Fibroblast of the aortic adventitia (primary cell): ENCODE measurements at regions not wholly inside any gene's neighbourhood (a gene's known extent, or its start where the extent isn't known, plus 50 kb on each side); places are given as distances from the start of the nearest gene placed in this dataset.

Experiments used
- DNase-seq: peaks from one replicate; pipeline ENCODE4 v3.0.0-alpha.2; 2010; ENCODE audit warnings: low read depth
- H3K4me3 ChIP-seq: 2 replicates; pipeline ENCODE4 v1.5.1; 2011; ENCODE audit warnings: low read depth, mild to moderate bottlenecking, control low read depth, low read length, moderate library complexity
- TF ChIP-seq, protein P1 (sequence below): IDR thresholded peaks from 2 replicates; pipeline ENCODE4 v1.5.1; 2011; ENCODE audit warnings: mild to moderate bottlenecking, low read length, control low read depth, inconsistent platforms; ENCODE audit not compliant: insufficient read depth

DNA sequence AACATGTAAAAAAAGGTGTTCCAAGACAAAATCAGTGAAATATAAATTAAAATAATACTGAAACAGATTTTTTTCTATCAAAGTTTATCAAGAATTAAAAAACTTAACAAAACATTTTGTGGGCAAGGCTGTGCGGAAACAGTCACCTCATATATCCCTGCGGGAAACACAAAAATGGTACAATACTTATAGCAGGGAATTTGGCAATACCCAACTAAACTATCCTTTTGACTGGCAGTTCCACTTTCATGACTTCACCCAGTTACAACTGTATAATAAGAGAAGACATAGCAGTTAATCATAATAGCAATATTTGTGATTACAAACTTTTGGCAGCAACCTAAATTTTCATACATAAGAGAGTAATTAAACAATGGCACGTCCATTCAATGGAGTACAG lies 121.5 kb upstream of the EGLN3 start:
- no peak for DNase-seq
- no peak overlapping the region for H3K4me3 ChIP-seq
- TF ChIP-seq, protein P1, sequence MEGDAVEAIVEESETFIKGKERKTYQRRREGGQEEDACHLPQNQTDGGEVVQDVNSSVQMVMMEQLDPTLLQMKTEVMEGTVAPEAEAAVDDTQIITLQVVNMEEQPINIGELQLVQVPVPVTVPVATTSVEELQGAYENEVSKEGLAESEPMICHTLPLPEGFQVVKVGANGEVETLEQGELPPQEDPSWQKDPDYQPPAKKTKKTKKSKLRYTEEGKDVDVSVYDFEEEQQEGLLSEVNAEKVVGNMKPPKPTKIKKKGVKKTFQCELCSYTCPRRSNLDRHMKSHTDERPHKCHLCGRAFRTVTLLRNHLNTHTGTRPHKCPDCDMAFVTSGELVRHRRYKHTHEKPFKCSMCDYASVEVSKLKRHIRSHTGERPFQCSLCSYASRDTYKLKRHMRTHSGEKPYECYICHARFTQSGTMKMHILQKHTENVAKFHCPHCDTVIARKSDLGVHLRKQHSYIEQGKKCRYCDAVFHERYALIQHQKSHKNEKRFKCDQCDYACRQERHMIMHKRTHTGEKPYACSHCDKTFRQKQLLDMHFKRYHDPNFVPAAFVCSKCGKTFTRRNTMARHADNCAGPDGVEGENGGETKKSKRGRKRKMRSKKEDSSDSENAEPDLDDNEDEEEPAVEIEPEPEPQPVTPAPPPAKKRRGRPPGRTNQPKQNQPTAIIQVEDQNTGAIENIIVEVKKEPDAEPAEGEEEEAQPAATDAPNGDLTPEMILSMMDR: no peak

DNA sequence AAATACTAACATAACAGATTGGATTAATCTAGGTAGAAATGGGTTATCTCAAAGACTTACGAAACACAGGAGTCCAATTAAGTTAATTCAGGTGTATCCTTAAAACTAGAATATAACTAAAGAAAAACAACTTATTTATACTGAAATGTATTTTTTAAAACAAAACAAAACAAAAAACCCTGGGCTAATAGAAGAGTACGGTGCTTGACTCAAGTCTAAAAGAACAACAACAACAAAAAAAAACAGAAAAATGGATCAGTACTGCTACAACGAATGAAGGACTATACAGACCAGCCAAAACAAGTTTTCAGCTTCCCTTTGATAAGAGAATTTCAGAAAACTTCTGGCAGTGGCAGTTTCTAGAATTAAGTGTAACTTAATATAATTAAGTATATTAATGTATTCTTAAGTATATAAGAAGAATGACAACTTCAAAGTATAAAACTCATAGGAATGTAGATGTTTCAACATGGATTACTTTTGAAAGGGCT lies 120.1 kb upstream of the EGLN3 start:
- H3K4me3 ChIP-seq: no peak overlapping the region
- TF ChIP-seq, protein P1: no peak
- DNase-seq: no peak

DNA sequence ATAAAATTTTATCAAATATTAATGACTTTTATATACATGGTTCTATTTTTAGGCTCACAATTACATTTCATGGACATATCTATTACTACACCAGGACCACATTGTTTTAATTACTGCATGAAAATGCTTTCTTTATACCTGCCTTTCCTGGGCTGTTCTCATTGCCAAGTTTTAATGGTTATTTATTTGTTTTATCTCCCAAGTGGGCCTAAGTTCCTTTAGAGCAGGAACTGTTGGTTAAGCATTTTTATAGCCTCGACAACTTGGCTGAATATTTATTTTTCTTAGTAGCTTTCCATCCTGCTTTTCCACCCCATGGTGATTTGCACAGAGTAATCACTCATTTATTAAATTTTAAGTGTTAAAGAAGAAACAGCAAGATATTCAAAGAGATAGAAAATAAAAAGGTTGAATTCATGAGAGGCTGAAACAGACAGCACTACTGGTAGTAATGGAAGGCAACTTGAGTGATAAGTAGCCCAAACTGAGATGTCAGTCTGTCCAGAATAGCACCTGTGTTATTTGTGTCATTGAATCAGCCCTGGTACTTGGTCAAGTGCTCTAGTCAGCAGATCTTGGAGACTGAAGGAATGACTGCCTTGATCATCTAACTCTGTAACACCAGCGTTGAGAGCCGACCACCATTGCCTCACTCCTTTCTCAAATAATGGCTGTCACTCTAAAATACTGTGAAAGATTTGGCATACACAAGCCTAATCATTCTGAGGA lies 119.1 kb upstream of the EGLN3 start:
- no peak overlapping the region for H3K4me3 ChIP-seq
- TF ChIP-seq, protein P1: no peak
- DNase-seq: no peak

DNA sequence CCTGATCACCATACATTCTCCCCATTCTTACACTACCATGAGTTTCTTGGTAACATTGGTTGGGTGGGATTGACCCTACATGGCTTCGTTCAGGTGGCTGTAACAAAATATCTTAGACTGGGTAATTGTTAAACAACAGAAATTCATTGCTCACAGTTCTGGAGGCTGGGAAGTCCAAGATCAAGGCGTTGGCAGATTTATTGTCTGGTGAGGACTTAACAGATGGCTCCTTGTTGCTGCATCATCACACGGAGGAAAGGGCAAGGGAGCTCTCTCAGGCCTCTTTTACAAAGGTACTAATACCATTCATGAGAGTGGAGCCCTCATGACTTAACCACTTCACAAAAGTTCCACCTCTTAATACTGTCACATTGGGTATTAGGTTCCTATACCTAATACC lies 116.7 kb upstream of the EGLN3 start:
- no peak overlapping the region for H3K4me3 ChIP-seq
- TF ChIP-seq, protein P1: no peak
- no peak for DNase-seq

DNA sequence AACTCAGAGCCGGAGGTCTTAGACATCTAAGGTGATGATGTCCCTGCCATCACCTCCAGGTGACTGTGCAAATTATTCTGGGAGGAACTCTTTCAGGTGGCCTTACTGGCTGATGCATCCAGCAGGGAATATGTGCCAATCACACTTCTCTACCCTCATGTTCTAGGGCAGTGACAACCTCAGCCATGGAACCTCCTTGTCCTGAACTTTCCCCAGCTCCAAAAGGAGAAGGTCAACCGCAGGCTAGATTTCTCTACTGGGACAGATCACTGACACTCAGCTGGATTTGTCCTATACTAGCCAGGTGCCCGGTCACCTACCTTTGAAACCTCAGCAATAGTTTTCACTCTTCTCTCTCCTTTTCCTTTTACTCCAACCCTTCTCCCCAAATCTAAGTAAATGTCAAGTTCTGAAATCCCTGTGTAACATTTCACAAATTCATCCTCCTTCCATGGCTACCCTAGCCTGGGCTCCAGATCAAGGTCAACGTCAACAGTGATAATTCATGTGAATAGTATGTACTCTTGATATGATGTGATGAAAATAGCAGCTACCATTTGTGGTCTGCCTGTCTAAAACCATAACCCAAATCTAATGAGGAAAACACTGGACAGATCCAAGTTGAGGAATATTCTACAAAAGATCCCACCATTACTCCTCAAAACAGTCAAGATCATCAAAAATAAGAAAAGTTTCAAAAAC lies 115.0 kb upstream of the EGLN3 start:
- DNase-seq: no peak

DNA sequence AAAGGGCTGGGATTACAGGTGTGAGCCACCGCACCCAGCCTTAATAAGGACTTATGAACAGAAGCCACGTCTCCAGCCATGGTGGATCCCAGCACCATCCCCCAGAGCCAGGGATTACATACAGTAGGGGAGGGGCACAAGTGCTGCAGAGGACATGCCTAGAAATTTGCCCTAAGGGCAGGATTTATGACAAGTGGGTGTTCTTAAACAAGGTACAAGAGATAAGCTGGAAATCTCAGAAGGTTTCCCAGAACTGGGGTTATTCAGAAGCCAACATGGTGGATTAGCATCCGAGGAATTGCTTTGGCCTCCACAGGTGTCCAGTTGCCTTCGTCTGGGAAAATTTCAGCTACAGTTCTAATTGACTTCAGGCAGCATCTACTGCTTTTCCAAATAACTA lies 114.4 kb upstream of the EGLN3 start:
- H3K4me3 ChIP-seq: no peak overlapping the region
- TF ChIP-seq, protein P1: no peak
- no peak for DNase-seq

More for the DNA sequence above, 115.0 kb upstream of the EGLN3 start:
- no peak overlapping the region for H3K4me3 ChIP-seq
- TF ChIP-seq, protein P1: no peak
